OCI-LY7 (cell line): ENCODE measurements at regions not wholly inside any gene's neighbourhood (a gene's known extent, or its start where the extent isn't known, plus 50 kb on each side); places are given as distances from the start of the nearest gene placed in this dataset.
"Not testable (repeated sequence)": the region's sequence is repeated elsewhere in the genome, so short reads cannot be mapped to it uniquely, and the experiment has no call there.

ENCODE experiments used
- BruUV-seq: library from RNA; stranded (reverse); fragments of 400-500 nt; replicated peaks from 2 replicates; lab custom pipeline; 2021; lab: Mats Ljungman, UMichigan
- CTCF ChIA-PET: fragments of 300-600 bp; sonication (Branson Sonifier 250); formaldehyde crosslinking; loops from one replicate; lab custom pipeline; 2022; ENCODE audit warnings: antibody characterized with exemption; ENCODE audit not compliant: unreplicated experiment; lab: Charles Lee
- POLR2A ChIA-PET: fragments of 300-600 bp; sonication (Branson Sonifier 250); formaldehyde crosslinking; loops from one replicate; lab custom pipeline; 2022; ENCODE audit warnings: antibody characterized with exemption; lab: Charles Lee
- DNase-seq: peaks from one replicate; pipeline ENCODE4 v3.0.0-alpha.2; 2015; ENCODE audit warnings: low spot score
- H2AFZ ChIP-seq: fragments of 200-600 bp; sonication (generic), shearing (Covaris generic); 2 replicates; pipeline ENCODE4 v1.6.1; 2014; ENCODE audit warnings: mild to moderate bottlenecking, antibody characterized with exemption, low read length, moderate library complexity
- H3K27ac ChIP-seq: fragments of 200-600 bp; sonication (generic); 2 replicates; pipeline ENCODE4 v1.5.1; 2014; ENCODE audit warnings: mixed run types, low read depth, mild to moderate bottlenecking, moderate library complexity, low read length, inconsistent platforms; ENCODE audit not compliant: poor library complexity, severe bottlenecking
- H3K36me3 ChIP-seq: fragments of 200-600 bp; sonication (generic); 2 replicates; pipeline ENCODE4 v1.6.1; 2014; ENCODE audit warnings: mild to moderate bottlenecking, antibody characterized with exemption, low read length, moderate library complexity, mixed read lengths; ENCODE audit not compliant: insufficient read depth
- H3K4me1 ChIP-seq: fragments of 200-600 bp; sonication (generic); 2 replicates; pipeline ENCODE4 v1.5.1; 2014; ENCODE audit warnings: mild to moderate bottlenecking, low read length; ENCODE audit not compliant: insufficient read depth, poor library complexity, severe bottlenecking
- H3K4me2 ChIP-seq: fragments of 200-600 bp; sonication (generic); 2 replicates; pipeline ENCODE4 v1.6.1; 2014; ENCODE audit warnings: mild to moderate bottlenecking, low read length
- H3K4me3 ChIP-seq: fragments of 200-600 bp; sonication (generic); 2 replicates; pipeline ENCODE4 v1.5.1; 2014; ENCODE audit warnings: mild to moderate bottlenecking, low read depth, low read length; ENCODE audit not compliant: poor library complexity, severe bottlenecking
- H3K79me2 ChIP-seq: fragments of 200-600 bp; sonication (generic); 2 replicates; pipeline ENCODE4 v1.6.1; 2016; ENCODE audit warnings: low read depth, mild to moderate bottlenecking, low read length, moderate library complexity, mixed read lengths; ENCODE audit not compliant: insufficient read depth
- H3K9me2 ChIP-seq: fragments of 200-600 bp; sonication (generic); 2 replicates; pipeline ENCODE4 v1.6.1; 2016; ENCODE audit warnings: mild to moderate bottlenecking, low read length, mixed read lengths; ENCODE audit not compliant: insufficient read depth
- H3K9me3 ChIP-seq: fragments of 200-600 bp; sonication (generic); 2 replicates; pipeline ENCODE4 v1.6.1; 2014; ENCODE audit warnings: mild to moderate bottlenecking, mixed run types, low read length, mixed read lengths
- H4K20me1 ChIP-seq: fragments of 200-600 bp; sonication (generic); 2 replicates; pipeline ENCODE4 v1.6.1; 2014; ENCODE audit warnings: mild to moderate bottlenecking, antibody characterized with exemption, low read length, moderate library complexity, mixed read lengths; ENCODE audit not compliant: insufficient read depth
- CTCF ChIP-seq: fragments of 200-600 bp; sonication (generic); conservative IDR thresholded peaks from 2 replicates; pipeline ENCODE4 v1.5.1; 2014; ENCODE audit warnings: mild to moderate bottlenecking, antibody characterized with exemption, low read length, moderate library complexity, mixed read lengths
- EZH2phosphoT487 ChIP-seq: fragments of 200-600 bp; sonication (generic); IDR thresholded peaks from 2 replicates; pipeline ENCODE4 v1.6.1; 2018; ENCODE audit warnings: low read depth, borderline replicate concordance, mild to moderate bottlenecking, mixed run types, antibody characterized with exemption, low read length, moderate library complexity, mixed read lengths
- intact Hi-C: fragments of 100-400 bp; cut with micrococcal nuclease; formaldehyde crosslinking; loops from one replicate; pipeline ENCODE4 v1.10.0; 2022; ENCODE audit not compliant: unreplicated experiment

GRCh38 chr15:84111575-84111974 lies 124.0 kb upstream of the GOLGA6L4 start:
- H3K4me2 ChIP-seq, result no peak overlapping the region
- TF ChIP-seq CTCF (no peak), EZH2phosphoT487 (no peak)
- H3K9me3 ChIP-seq, result no peaks in the 10 kb centered on the region
- H2AFZ ChIP-seq, result no peak overlapping the region
- H3K9me2 ChIP-seq, result no peaks in the 10 kb centered on the region
- no peaks in the 10 kb centered on the region for H3K79me2 ChIP-seq
- POLR2A ChIA-PET, result no interaction called here
- no peaks in the 10 kb centered on the region for H3K4me1 ChIP-seq
- H3K4me3 ChIP-seq, result no peak overlapping the region
- H4K20me1 ChIP-seq, result no peaks in the 10 kb centered on the region
- CTCF ChIA-PET, result no interaction called here
- no TSS peak for BruUV-seq
- DNase-seq, result no peak
- no peak overlapping the region for H3K27ac ChIP-seq
- H3K36me3 ChIP-seq, result no peaks in the 10 kb centered on the region
- intact Hi-C loops, result no loop called here

GRCh38 chr15:84112025-84112424 lies 123.5 kb upstream of the GOLGA6L4 start:
- CTCF ChIA-PET, result no interaction called here
- H3K4me2 ChIP-seq, result no peak overlapping the region
- no peaks in the 10 kb centered on the region for H3K9me2 ChIP-seq
- H4K20me1 ChIP-seq, result no peaks in the 10 kb centered on the region
- no peak for DNase-seq
- H3K36me3 ChIP-seq, result no peaks in the 10 kb centered on the region
- H3K4me3 ChIP-seq, result no peak overlapping the region
- no peaks in the 10 kb centered on the region for H3K4me1 ChIP-seq
- no peaks in the 10 kb centered on the region for H3K9me3 ChIP-seq
- H2AFZ ChIP-seq, result no peak overlapping the region
- BruUV-seq, result no TSS peak
- H3K79me2 ChIP-seq, result no peaks in the 10 kb centered on the region
- H3K27ac ChIP-seq, result no peak overlapping the region
- intact Hi-C loops, result no loop called here
- POLR2A ChIA-PET, result no interaction called here
- TF ChIP-seq EZH2phosphoT487 (no peak), CTCF (no peak)

GRCh38 chr15:84113919-84114318 lies 121.7 kb upstream of the GOLGA6L4 start:
- Histone ChIP-seq H3K9me2 (no peaks in the 10 kb centered on the region), H3K9me3 (no peaks in the 10 kb centered on the region), H3K79me2 (no peaks in the 10 kb centered on the region), H3K4me3 (no peak overlapping the region), H2AFZ (no peak overlapping the region), H3K27ac (no peak overlapping the region), H3K4me2 (no peak overlapping the region), H4K20me1 (no peaks in the 10 kb centered on the region), H3K4me1 (no peaks in the 10 kb centered on the region), H3K36me3 (no peaks in the 10 kb centered on the region)
- intact Hi-C loops, result no loop called here
- ChIA-PET POLR2A (no interaction called here), CTCF (no interaction called here)
- TF ChIP-seq CTCF, result no peak
- TF ChIP-seq EZH2phosphoT487, result no peak
- BruUV-seq, result no TSS peak
- DNase-seq, result no peak

- H2AFZ ChIP-seq, H3K9me2 ChIP-seq, H3K36me3 ChIP-seq, H3K79me2 ChIP-seq, H3K27ac ChIP-seq, intact Hi-C loops, POLR2A ChIA-PET, DNase-seq, H4K20me1 ChIP-seq, H3K4me3 ChIP-seq, H3K4me2 ChIP-seq, CTCF ChIA-PET, H3K4me1 ChIP-seq, H3K9me3 ChIP-seq, BruUV-seq: not testable (repeated sequence)
Measured at GRCh38 chr15:84114680-84115079, 120.9 kb upstream of the GOLGA6L4 start.

GRCh38 chr15:84119351-84119750 lies 116.2 kb upstream of the GOLGA6L4 start:
- H4K20me1 ChIP-seq, H3K79me2 ChIP-seq, intact Hi-C loops, DNase-seq, H2AFZ ChIP-seq, CTCF ChIA-PET, H3K9me2 ChIP-seq, H3K36me3 ChIP-seq, H3K9me3 ChIP-seq, H3K4me2 ChIP-seq, POLR2A ChIA-PET, H3K4me1 ChIP-seq, H3K27ac ChIP-seq, BruUV-seq, H3K4me3 ChIP-seq: not testable (repeated sequence)
